ENCODE measurements at regions not wholly inside any gene's neighbourhood (a gene's known extent, or its start where the extent isn't known, plus 50 kb on each side); places are given as distances from the start of the nearest gene placed in this dataset.

GRCh38 chr15:79561982-79562381 is 129.8 kb downstream of the MINAR1 start:
- no peak for TF ChIP-seq CTCF (IDR thresholded peaks at IDR 0.05 in 8 of 11, conservative IDR thresholded peaks at IDR 0.05 in 3 of 11)
- no peak for TF ChIP-seq POLR2A (IDR thresholded peaks at IDR 0.05)
